CD4-positive, alpha-beta T cell treated with Interleukin-2 at 100 ng/mL for 4 hours (primary cell): ENCODE measurements at regions not wholly inside any gene's neighbourhood (a gene's known extent, or its start where the extent isn't known, plus 50 kb on each side); places are given as distances from the start of the nearest gene placed in this dataset.
"Not testable (repeated sequence)": the region's sequence is repeated elsewhere in the genome, so short reads cannot be mapped to it uniquely, and the experiment has no call there.

Experiments
- DNase-seq: peaks from one replicate; pipeline ENCODE4 v3.0.0-alpha.2; 2020; ENCODE audit warnings: low spot score

- no peak for DNase-seq
Observed at GRCh38 chr13:50527612-50528509, 315.6 kb downstream of the DLEU7 start.

GRCh38 chr13:50529154-50529882, 314.2 kb downstream of the DLEU7 start:
- DNase-seq: peak; percentile 34

- no peak for DNase-seq
Observed at GRCh38 chr13:50531917-50532899, 311.3 kb downstream of the DLEU7 start.

GRCh38 chr13:50535050-50535449, 308.4 kb downstream of the DLEU7 start:
- no peak for DNase-seq

GRCh38 chr13:50537029-50537428, 306.5 kb downstream of the DLEU7 start:
- DNase-seq: no peak

- DNase-seq: no peak
Observed at GRCh38 chr13:50539791-50540530, 303.5 kb downstream of the DLEU7 start.

GRCh38 chr13:50543141-50543540, 300.4 kb downstream of the DLEU7 start:
- DNase-seq: no peak

GRCh38 chr13:50543782-50544181, 299.7 kb downstream of the DLEU7 start:
- no peak for DNase-seq

- no peak for DNase-seq
Observed at GRCh38 chr13:50544211-50544610, 299.3 kb downstream of the DLEU7 start.

GRCh38 chr13:50547175-50547574, 296.3 kb downstream of the DLEU7 start:
- DNase-seq: not testable (repeated sequence)

- DNase-seq: no peak
Observed at GRCh38 chr13:50548586-50548985, 294.9 kb downstream of the DLEU7 start.

GRCh38 chr13:50549221-50549942, 294.1 kb downstream of the DLEU7 start:
- no peak for DNase-seq

GRCh38 chr13:50550151-50550550, 293.3 kb downstream of the DLEU7 start:
- no peak for DNase-seq

- no peak for DNase-seq
Observed at GRCh38 chr13:50552424-50552966, 291.0 kb downstream of the DLEU7 start.

- DNase-seq: no peak
Observed at GRCh38 chr13:50561739-50562138, 281.8 kb downstream of the DLEU7 start.

- DNase-seq: no peak
Observed at GRCh38 chr13:50566646-50567045, 276.8 kb downstream of the DLEU7 start.

- no peak for DNase-seq
Observed at GRCh38 chr13:50572129-50572528, 271.4 kb downstream of the DLEU7 start.

GRCh38 chr13:50573066-50573465, 270.4 kb downstream of the DLEU7 start:
- no peak for DNase-seq

- no peak for DNase-seq
Observed at GRCh38 chr13:50574731-50575130, 268.8 kb downstream of the DLEU7 start.

GRCh38 chr13:50575138-50575537, 268.4 kb downstream of the DLEU7 start:
- no peak for DNase-seq
